Kidney epithelial cell (primary cell): ENCODE measurements at regions not wholly inside any gene's neighbourhood (a gene's known extent, or its start where the extent isn't known, plus 50 kb on each side); places are given as distances from the start of the nearest gene placed in this dataset.
A peak's percentile ranks its signal among the peaks of the same experiment; 100 is the strongest.
"Not testable (repeated sequence)": the region's sequence is repeated elsewhere in the genome, so short reads cannot be mapped to it uniquely, and the experiment has no call there.

Experiments
- DNase-seq: peaks from one replicate; pipeline ENCODE4 v3.0.0-alpha.2; 2010; ENCODE audit warnings: low read depth
- H3K27me3 ChIP-seq: 2 replicates; pipeline ENCODE4 v1.6.0; 2011; ENCODE audit warnings: low read length; ENCODE audit not compliant: control insufficient read depth, insufficient read depth
- H3K36me3 ChIP-seq: 2 replicates; pipeline ENCODE4 v1.5.1; 2011; ENCODE audit warnings: low read length; ENCODE audit not compliant: control insufficient read depth, insufficient read depth
- H3K4me3 ChIP-seq: 2 replicates; pipeline ENCODE4 v1.5.1; 2011; ENCODE audit warnings: low read depth, mild to moderate bottlenecking, control low read depth, low read length
- TF ChIP-seq, protein P1 (sequence below): IDR thresholded peaks from 2 replicates; pipeline ENCODE4 v1.5.1; 2011; ENCODE audit warnings: mild to moderate bottlenecking, moderate library complexity, low read length, control low read depth, inconsistent platforms; ENCODE audit not compliant: insufficient read depth, poor library complexity, severe bottlenecking

GRCh38 chr5:127216898-127217675, 73.5 kb upstream of the MEGF10 start:
- Histone ChIP-seq H3K36me3 (no peaks in the 10 kb centered on the region), H3K4me3 (no peak overlapping the region), H3K27me3 (no peaks in the 10 kb centered on the region)
- TF ChIP-seq, protein P1, sequence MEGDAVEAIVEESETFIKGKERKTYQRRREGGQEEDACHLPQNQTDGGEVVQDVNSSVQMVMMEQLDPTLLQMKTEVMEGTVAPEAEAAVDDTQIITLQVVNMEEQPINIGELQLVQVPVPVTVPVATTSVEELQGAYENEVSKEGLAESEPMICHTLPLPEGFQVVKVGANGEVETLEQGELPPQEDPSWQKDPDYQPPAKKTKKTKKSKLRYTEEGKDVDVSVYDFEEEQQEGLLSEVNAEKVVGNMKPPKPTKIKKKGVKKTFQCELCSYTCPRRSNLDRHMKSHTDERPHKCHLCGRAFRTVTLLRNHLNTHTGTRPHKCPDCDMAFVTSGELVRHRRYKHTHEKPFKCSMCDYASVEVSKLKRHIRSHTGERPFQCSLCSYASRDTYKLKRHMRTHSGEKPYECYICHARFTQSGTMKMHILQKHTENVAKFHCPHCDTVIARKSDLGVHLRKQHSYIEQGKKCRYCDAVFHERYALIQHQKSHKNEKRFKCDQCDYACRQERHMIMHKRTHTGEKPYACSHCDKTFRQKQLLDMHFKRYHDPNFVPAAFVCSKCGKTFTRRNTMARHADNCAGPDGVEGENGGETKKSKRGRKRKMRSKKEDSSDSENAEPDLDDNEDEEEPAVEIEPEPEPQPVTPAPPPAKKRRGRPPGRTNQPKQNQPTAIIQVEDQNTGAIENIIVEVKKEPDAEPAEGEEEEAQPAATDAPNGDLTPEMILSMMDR: no peak
- no peak for DNase-seq

DNA sequence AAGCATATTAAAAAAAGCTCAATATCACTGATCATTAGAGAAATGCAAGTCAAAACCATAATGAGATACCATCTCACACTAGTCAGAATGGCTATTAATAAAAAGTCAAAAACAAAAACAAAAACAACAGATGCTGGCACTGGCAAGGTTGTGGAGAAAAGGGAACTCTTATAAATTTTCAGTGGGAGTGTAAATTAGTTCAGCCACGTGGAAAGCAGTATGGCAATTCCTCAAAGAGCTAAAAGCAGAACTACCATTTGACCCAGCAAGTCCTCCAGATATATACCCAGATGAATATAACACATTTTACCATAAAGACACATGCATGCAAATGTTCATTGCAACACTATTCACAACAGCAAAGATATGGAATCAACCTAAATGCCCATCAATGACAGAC, 68.7 kb upstream of the MEGF10 start:
- DNase-seq, H3K4me3 ChIP-seq, H3K27me3 ChIP-seq, H3K36me3 ChIP-seq: not testable (repeated sequence)

GRCh38 chr5:127222571-127223156, 67.9 kb upstream of the MEGF10 start:
- not testable (repeated sequence) for H3K27me3 ChIP-seq, H3K4me3 ChIP-seq, DNase-seq, H3K36me3 ChIP-seq

DNA sequence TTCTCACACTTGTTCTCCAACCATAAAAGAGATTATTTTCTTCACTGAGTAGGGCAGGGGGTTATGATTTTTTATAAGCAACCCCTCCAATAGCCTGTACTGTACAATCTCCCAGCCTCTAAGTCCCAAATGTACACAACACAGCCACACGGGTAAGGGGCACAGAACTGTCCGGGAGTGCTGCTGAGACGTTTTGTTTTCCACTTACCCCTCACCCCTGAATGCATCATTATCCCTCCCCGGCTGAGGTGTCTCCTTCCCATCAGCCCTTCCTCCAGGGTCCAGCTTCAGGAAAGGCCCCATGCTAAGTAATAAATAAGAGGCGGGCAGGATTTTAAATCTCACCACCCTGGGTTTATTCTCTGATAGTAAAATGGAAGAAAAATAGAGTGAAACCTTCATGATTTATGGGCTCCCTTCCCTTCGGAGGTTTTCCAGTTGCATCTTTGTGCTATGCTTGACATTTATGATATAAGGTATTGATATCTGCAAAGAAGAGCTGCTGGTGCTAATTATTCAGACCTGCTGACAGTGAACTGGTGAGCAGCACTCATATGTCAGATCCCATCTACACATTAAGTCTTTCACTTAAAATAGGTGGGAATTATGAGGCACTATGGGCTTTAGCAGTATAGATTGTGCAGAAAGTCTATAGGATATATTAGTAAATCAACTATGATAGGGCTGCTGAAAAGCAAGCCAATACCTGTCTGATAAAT, 67.2 kb upstream of the MEGF10 start:
- TF ChIP-seq, protein P1: no peak
- no peak for DNase-seq
- no peaks in the 10 kb centered on the region for H3K27me3 ChIP-seq
- H3K4me3 ChIP-seq: no peak overlapping the region
- H3K36me3 ChIP-seq: no peaks in the 10 kb centered on the region

- H3K36me3 ChIP-seq: no peaks in the 10 kb centered on the region
- TF ChIP-seq, protein P1: no peak
- no peaks in the 10 kb centered on the region for H3K27me3 ChIP-seq
- no peak for DNase-seq
- no peak overlapping the region for H3K4me3 ChIP-seq
Measured at GRCh38 chr5:127227881-127228280, 62.7 kb upstream of the MEGF10 start.

DNA sequence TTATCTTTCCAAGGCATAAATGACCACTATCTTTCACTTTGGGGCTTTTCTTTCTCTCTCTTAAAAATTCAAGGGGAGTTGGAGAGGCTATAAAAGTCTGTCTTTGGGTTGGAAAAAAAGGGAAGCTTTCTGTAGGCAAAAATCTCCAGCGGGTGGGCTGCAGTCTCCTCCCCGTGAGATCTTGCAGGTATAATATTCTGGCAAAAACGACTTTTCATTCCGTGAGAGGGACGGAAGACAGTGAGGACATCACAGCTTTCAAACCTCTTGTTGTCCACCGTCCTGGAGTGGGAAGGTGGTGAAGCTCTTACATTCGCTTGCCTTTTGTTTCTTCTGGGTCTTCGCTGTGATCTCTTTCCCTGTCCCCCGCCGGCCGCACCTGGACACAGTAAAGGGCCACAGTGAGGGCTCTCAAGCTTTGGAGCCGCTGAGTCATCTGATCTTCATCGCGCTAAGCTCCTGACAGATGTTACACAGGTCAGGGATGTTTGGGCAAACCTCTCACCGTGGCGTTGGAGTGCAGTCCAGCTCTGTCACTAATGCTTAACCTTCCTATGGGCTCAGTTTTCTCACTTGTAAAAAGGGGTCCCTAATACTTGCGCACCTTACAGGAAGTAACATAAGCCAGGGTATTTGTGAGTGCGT, 61.9 kb upstream of the MEGF10 start:
- TF ChIP-seq, protein P1: no peak
- H3K27me3 ChIP-seq: no peaks in the 10 kb centered on the region
- peak overlapping the region; percentile 54 for H3K4me3 ChIP-seq
- H3K36me3 ChIP-seq: no peaks in the 10 kb centered on the region
- no peak for DNase-seq
